BJ (cell line): ENCODE measurements at regions not wholly inside any gene's neighbourhood (a gene's known extent, or its start where the extent isn't known, plus 50 kb on each side); places are given as distances from the start of the nearest gene placed in this dataset.

ENCODE experiments used
- CTCF ChIA-PET: fragments of 350-600 bp; formaldehyde crosslinking; extraction: SDS; loops from one replicate; lab custom pipeline; 2021; ENCODE audit warnings: antibody characterized with exemption, inconsistent platforms; lab: Yijun Ruan, JAX
- POLR2A ChIA-PET: fragments of 300-600 bp; sonication (Branson Sonifier 250); formaldehyde crosslinking; extraction: SDS; loops from one replicate; lab custom pipeline; 2021; ENCODE audit warnings: antibody characterized with exemption; lab: Charles Lee
- DNase-seq: peaks from one replicate; pipeline ENCODE4 v3.0.0-alpha.2; 2011; ENCODE audit warnings: low read depth
- H3K27me3 ChIP-seq: 2 replicates; pipeline ENCODE4 v1.6.0; 2011; ENCODE audit warnings: low read length; ENCODE audit not compliant: control insufficient read depth, insufficient read depth
- H3K36me3 ChIP-seq: 2 replicates; pipeline ENCODE4 v1.5.1; 2011; ENCODE audit warnings: low read length; ENCODE audit not compliant: control insufficient read depth, insufficient read depth
- H3K4me3 ChIP-seq: 2 replicates; pipeline ENCODE4 v1.5.1; 2011; ENCODE audit warnings: low read depth, mild to moderate bottlenecking, control low read depth, low read length
- TF ChIP-seq, protein P1 (sequence below): IDR thresholded peaks from 2 replicates; pipeline ENCODE4 v1.5.1; 2011; ENCODE audit warnings: low read depth, mild to moderate bottlenecking, control low read depth, inconsistent platforms, low read length, moderate library complexity; ENCODE audit not compliant: insufficient read depth

DNA sequence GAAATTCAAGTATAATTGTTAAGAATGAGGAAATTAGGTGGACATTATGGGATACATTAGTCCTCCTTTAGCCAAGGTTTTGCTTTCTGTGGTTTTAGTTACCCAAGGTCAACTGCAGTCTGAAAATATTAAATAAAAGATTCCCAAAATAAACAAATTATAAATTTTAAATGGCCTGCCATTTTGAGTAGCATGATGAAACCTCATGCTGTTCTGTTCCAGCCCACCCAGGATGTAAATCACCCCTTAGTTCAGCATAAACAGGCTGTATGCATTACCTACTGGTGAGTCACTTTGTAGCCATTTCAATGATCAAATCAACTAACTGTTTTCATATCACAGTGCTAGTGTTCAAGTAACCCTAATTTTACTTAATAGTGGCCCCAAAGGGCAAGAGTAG is 132.5 kb upstream of the LYPLAL1 start:
- Histone ChIP-seq H3K4me3 (no peak overlapping the region), H3K36me3 (no peaks in the 10 kb centered on the region), H3K27me3 (no peaks in the 10 kb centered on the region)
- ChIA-PET CTCF (interaction anchor here (1.4 kb wide), 1 partner anchor 8 kb away, joined by 3 read pairs; no protein-coding TSS in a partner anchor), POLR2A (no interaction called here)
- DNase-seq: peak; percentile 12
- TF ChIP-seq, protein P1, sequence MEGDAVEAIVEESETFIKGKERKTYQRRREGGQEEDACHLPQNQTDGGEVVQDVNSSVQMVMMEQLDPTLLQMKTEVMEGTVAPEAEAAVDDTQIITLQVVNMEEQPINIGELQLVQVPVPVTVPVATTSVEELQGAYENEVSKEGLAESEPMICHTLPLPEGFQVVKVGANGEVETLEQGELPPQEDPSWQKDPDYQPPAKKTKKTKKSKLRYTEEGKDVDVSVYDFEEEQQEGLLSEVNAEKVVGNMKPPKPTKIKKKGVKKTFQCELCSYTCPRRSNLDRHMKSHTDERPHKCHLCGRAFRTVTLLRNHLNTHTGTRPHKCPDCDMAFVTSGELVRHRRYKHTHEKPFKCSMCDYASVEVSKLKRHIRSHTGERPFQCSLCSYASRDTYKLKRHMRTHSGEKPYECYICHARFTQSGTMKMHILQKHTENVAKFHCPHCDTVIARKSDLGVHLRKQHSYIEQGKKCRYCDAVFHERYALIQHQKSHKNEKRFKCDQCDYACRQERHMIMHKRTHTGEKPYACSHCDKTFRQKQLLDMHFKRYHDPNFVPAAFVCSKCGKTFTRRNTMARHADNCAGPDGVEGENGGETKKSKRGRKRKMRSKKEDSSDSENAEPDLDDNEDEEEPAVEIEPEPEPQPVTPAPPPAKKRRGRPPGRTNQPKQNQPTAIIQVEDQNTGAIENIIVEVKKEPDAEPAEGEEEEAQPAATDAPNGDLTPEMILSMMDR: no peak

DNA sequence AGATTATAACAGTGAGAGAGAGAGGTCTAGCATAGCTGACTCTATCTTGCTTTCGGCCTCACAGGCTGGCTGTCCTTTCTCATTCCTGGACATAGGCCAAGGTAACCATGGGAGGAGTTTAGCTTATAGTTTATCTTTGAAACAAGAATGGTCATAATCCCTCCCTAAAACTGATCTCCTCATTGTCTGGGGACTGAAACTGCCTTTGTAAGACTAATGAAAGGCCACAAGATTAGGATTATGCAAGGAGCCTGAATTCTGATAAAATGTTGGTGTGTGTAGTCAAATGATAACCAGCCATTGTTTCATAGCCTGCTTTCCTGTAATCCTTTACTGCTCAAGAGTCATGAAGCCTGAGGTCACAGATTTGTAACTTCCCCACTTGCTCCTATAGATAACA is 131.9 kb upstream of the LYPLAL1 start:
- ChIA-PET POLR2A (no interaction called here), CTCF (interaction anchor here (1.4 kb wide), 1 partner anchor 9 kb away, joined by 3 read pairs; no protein-coding TSS in a partner anchor)
- no peaks in the 10 kb centered on the region for H3K27me3 ChIP-seq
- TF ChIP-seq, protein P1: no peak
- H3K4me3 ChIP-seq: no peak overlapping the region
- H3K36me3 ChIP-seq: no peaks in the 10 kb centered on the region
- no peak for DNase-seq

DNA sequence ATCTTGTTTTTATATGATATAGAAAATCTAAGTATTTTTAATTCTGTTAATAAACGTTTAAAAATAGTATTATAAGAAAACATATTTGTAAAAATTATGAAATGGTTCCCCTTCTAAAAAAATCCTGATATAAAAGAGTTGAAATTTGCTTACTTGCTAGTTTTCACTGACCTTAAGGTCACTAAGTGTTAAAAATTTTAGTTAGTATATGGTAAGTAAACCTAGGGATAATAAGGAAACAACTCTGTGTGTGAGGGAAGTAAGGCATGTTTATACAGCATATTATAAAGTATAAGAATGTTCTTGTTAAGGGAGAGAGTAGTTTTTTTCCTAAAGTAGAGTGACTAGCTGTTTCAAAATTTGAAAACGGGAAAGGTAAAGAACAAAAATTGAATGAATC is 130.9 kb upstream of the LYPLAL1 start:
- ChIA-PET CTCF (interaction anchor here (0.6 kb wide), 1 partner anchor 38 kb away, joined by 3 read pairs; no protein-coding TSS in a partner anchor), POLR2A (no interaction called here)
- Histone ChIP-seq H3K36me3 (no peaks in the 10 kb centered on the region), H3K27me3 (no peaks in the 10 kb centered on the region), H3K4me3 (no peak overlapping the region)
- DNase-seq: no peak
- TF ChIP-seq, protein P1: no peak

DNA sequence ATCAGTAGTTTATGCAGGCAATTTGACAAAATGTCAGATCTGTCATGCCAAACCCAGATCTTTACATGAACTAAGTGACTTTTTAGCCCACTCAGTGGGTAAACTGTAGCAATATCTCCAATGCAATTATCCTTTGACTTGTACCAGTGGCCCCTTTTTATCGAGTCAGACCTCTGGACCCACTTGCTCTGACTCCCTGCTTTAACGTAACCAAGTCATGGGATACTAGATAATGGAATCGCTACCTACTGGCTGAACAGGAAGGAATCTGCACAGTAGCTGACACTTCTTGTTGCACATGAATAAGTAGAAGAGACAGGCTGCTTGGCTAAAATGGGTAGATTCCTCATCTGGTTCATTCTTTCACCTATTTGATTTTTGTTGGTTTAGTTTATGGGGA is 128.4 kb upstream of the LYPLAL1 start:
- TF ChIP-seq, protein P1: no peak
- no peak for DNase-seq
- no peaks in the 10 kb centered on the region for H3K27me3 ChIP-seq
- no peaks in the 10 kb centered on the region for H3K36me3 ChIP-seq
- H3K4me3 ChIP-seq: no peak overlapping the region
- ChIA-PET POLR2A (no interaction called here), CTCF (interaction anchor here (1.7 kb wide), 1 partner anchor 13 kb away, joined by 4 read pairs; no protein-coding TSS in a partner anchor)

DNA sequence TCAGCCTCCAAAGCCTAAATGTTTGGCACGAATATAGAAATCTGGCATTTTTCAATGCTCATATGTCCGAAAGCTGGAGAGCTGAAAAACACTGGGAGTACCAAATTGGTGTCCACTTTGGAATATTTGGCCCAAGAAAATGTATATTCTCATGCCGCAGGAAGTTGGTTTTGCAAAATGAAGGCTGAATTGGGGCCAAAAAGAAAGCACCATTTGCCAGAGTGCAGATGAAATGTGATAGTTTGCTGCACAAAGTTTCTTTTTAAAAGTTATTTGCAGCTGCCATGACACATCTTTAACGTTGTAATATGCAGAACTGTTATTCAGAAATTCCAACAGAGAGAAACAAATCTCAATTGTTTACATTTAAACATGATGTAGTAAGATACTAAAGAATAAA is 124.2 kb upstream of the LYPLAL1 start:
- ChIA-PET POLR2A (no interaction called here), CTCF (no interaction called here)
- no peak for DNase-seq
- no peaks in the 10 kb centered on the region for H3K36me3 ChIP-seq
- H3K27me3 ChIP-seq: no peaks in the 10 kb centered on the region
- TF ChIP-seq, protein P1: no peak
- H3K4me3 ChIP-seq: no peak overlapping the region
